ENCODE measurements at regions not wholly inside any gene's neighbourhood (a gene's known extent, or its start where the extent isn't known, plus 50 kb on each side); places are given as distances from the start of the nearest gene placed in this dataset.

DNA sequence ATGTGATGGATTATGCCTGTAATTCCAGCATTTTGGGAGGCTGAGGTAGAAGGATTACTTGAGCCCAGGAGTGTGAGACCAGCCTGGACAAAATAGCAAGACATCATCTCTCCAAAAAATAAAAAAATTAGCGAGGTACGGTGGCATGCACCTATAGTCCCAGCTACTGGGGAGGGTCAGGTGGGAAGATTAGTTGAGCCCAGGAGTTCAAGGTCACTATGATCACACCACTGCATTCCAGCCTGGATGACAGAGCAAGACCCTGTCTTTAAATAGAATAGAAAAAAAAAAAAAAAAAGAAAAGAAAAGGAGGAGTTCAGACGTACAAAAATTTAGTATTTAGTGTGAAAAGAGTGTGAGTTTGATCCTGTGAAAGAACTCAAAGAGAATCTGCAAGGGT lies 154.9 kb downstream of the NR4A2 start:
- Histone ChIP-seq H4K8ac (ENCODE audit: low read depth, low read length) (no peak overlapping the region), H3K14ac (ENCODE audit: low read length) (no peak overlapping the region), H3K9me3 (replicated peaks in 1 of 2; ENCODE audit: control insufficient read depth in 2 of 2, insufficient read depth in 1 of 2, low read depth in 1 of 2, low read length in 2 of 2) (no peaks in the 10 kb centered on the region), H3K27me3 (ENCODE audit: control insufficient read depth in 3 of 3, insufficient read depth in 3 of 3, low read depth in 1 of 3, low read length in 3 of 3) (no peaks in the 10 kb centered on the region), H4K91ac (ENCODE audit: low read depth, low read length, poor library complexity) (no peak overlapping the region), H2AK5ac (ENCODE audit: low read depth, low read length) (no peak overlapping the region), H2BK12ac (ENCODE audit: low read length) (no peak overlapping the region), H3K18ac (ENCODE audit: low read length) (no peak overlapping the region), H2BK120ac (ENCODE audit: low read depth, low read length) (no peak overlapping the region), H2BK5ac (ENCODE audit: low read length) (no peak overlapping the region), H3K79me1 (ENCODE audit: low read depth, low read length) (no peaks in the 10 kb centered on the region), H2BK15ac (ENCODE audit: low read length) (no peak overlapping the region), H3K4ac (ENCODE audit: low read length) (no peak overlapping the region), H3K4me2 (ENCODE audit: insufficient read depth, low read length, poor library complexity, severe bottlenecking) (no peak overlapping the region), H3K36me3 (replicated peaks in 1 of 2; ENCODE audit: control insufficient read depth in 2 of 2, insufficient read depth in 2 of 2, low read length in 2 of 2) (no peaks in the 10 kb centered on the region), H3K27ac (replicated peaks; ENCODE audit: low read length) (no peak overlapping the region), H3K23ac (ENCODE audit: low read depth, low read length, poor library complexity) (no peak overlapping the region), H3K9ac (ENCODE audit: low read depth, low read length, poor library complexity) (no peak overlapping the region), H3K4me3 (ENCODE audit: low read length in 2 of 2) (no peak overlapping the region), H2AFZ (ENCODE audit: low read length) (no peak overlapping the region), H3K4me1 (ENCODE audit: control insufficient read depth in 2 of 2, insufficient read depth in 1 of 2, low read depth in 1 of 2, low read length in 2 of 2) (no peaks in the 10 kb centered on the region)
- no peak for DNase-seq (ENCODE audit: low spot score)
- WGBS, 2 donors (ENCODE audit: extremely low coverage in 2 of 2, insufficient read length in 2 of 2, insufficient replicate concordance in 1 of 2), result no CpG with 5 or more reads among the region's 3 CpGs

- Histone ChIP-seq H3K9ac (ENCODE audit: low read depth, low read length, poor library complexity) (no peak overlapping the region), H2BK5ac (ENCODE audit: low read length) (no peak overlapping the region), H3K36me3 (replicated peaks in 1 of 2; ENCODE audit: control insufficient read depth in 2 of 2, insufficient read depth in 2 of 2, low read length in 2 of 2) (no peaks in the 10 kb centered on the region), H3K23ac (ENCODE audit: low read depth, low read length, poor library complexity) (no peak overlapping the region), H3K27ac (replicated peaks; ENCODE audit: low read length) (no peak overlapping the region), H3K4ac (ENCODE audit: low read length) (no peak overlapping the region), H2BK15ac (ENCODE audit: low read length) (no peak overlapping the region), H4K8ac (ENCODE audit: low read depth, low read length) (no peak overlapping the region), H2AK5ac (ENCODE audit: low read depth, low read length) (no peak overlapping the region), H3K18ac (ENCODE audit: low read length) (no peak overlapping the region), H3K9me3 (replicated peaks in 1 of 2; ENCODE audit: control insufficient read depth in 2 of 2, insufficient read depth in 1 of 2, low read depth in 1 of 2, low read length in 2 of 2) (no peaks in the 10 kb centered on the region), H4K91ac (ENCODE audit: low read depth, low read length, poor library complexity) (no peak overlapping the region), H3K14ac (ENCODE audit: low read length) (no peak overlapping the region), H3K4me2 (ENCODE audit: insufficient read depth, low read length, poor library complexity, severe bottlenecking) (no peak overlapping the region), H2BK120ac (ENCODE audit: low read depth, low read length) (no peak overlapping the region), H3K79me1 (ENCODE audit: low read depth, low read length) (no peaks in the 10 kb centered on the region), H2AFZ (ENCODE audit: low read length) (no peak overlapping the region), H3K4me1 (ENCODE audit: control insufficient read depth in 2 of 2, insufficient read depth in 1 of 2, low read depth in 1 of 2, low read length in 2 of 2) (no peaks in the 10 kb centered on the region), H2BK12ac (ENCODE audit: low read length) (no peak overlapping the region), H3K27me3 (ENCODE audit: control insufficient read depth in 3 of 3, insufficient read depth in 3 of 3, low read depth in 1 of 3, low read length in 3 of 3) (no peaks in the 10 kb centered on the region), H3K4me3 (ENCODE audit: low read length in 2 of 2) (no peak overlapping the region)
- WGBS, 2 donors (ENCODE audit: extremely low coverage in 2 of 2, insufficient read length in 2 of 2, insufficient replicate concordance in 1 of 2), result no CpG with 5 or more reads among the region's 2 CpGs
- no peak for DNase-seq (ENCODE audit: low spot score)
These were observed 156.6 kb downstream of the NR4A2 start for GRCh38 chr2:156175946-156176345.

DNA sequence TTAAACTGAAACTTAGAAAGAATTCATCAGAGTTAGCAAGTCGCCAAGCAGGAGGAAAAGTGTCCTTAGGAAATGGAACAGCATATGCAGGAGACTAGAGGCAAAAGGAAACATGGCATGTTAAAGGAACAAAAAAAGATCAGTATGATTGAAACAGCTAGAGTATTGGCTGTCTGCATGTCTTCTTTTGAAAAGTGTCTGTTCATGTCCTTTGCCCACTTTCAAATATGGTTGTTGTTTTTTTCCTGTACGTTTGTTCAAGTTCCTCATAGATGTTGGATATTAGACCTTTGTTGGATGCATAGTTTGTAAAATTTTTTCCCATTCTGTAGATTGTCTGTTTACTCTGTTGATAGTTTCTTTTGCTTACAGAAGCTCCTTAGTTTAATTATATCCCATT lies 161.6 kb downstream of the NR4A2 start:
- no CpG with 5 or more reads among the region's 2 CpGs for WGBS, 2 donors (ENCODE audit: extremely low coverage in 2 of 2, insufficient read length in 2 of 2, insufficient replicate concordance in 1 of 2)
- no peak overlapping the region for H3K18ac ChIP-seq (ENCODE audit: low read length)
- H2BK15ac ChIP-seq (ENCODE audit: low read length), result no peak overlapping the region
- H3K14ac ChIP-seq (ENCODE audit: low read length), result no peak overlapping the region
- H2BK5ac ChIP-seq (ENCODE audit: low read length), result no peak overlapping the region
- H2AK5ac ChIP-seq (ENCODE audit: low read depth, low read length), result no peak overlapping the region
- DNase-seq (ENCODE audit: low spot score), result no peak
- no peak overlapping the region for H2BK120ac ChIP-seq (ENCODE audit: low read depth, low read length)
- no peak overlapping the region for H3K23ac ChIP-seq (ENCODE audit: low read depth, low read length, poor library complexity)
- H3K36me3 ChIP-seq (replicated peaks in 1 of 2; ENCODE audit: control insufficient read depth in 2 of 2, insufficient read depth in 2 of 2, low read length in 2 of 2), result no peaks in the 10 kb centered on the region
- no peaks in the 10 kb centered on the region for H3K79me1 ChIP-seq (ENCODE audit: low read depth, low read length)
- no peak overlapping the region for H3K27ac ChIP-seq (replicated peaks; ENCODE audit: low read length)
- H4K91ac ChIP-seq (ENCODE audit: low read depth, low read length, poor library complexity), result no peak overlapping the region
- no peak overlapping the region for H2AFZ ChIP-seq (ENCODE audit: low read length)
- no peaks in the 10 kb centered on the region for H3K9me3 ChIP-seq (replicated peaks in 1 of 2; ENCODE audit: control insufficient read depth in 2 of 2, insufficient read depth in 1 of 2, low read depth in 1 of 2, low read length in 2 of 2)
- H4K8ac ChIP-seq (ENCODE audit: low read depth, low read length), result no peak overlapping the region
- H3K9ac ChIP-seq (ENCODE audit: low read depth, low read length, poor library complexity), result no peak overlapping the region
- no peak overlapping the region for H3K4me2 ChIP-seq (ENCODE audit: insufficient read depth, low read length, poor library complexity, severe bottlenecking)
- no peak overlapping the region for H3K4ac ChIP-seq (ENCODE audit: low read length)
- H3K4me1 ChIP-seq (ENCODE audit: control insufficient read depth in 2 of 2, insufficient read depth in 1 of 2, low read depth in 1 of 2, low read length in 2 of 2), result no peaks in the 10 kb centered on the region
- H2BK12ac ChIP-seq (ENCODE audit: low read length), result no peak overlapping the region
- H3K4me3 ChIP-seq (ENCODE audit: low read length in 2 of 2), result no peak overlapping the region
- H3K27me3 ChIP-seq (ENCODE audit: control insufficient read depth in 3 of 3, insufficient read depth in 3 of 3, low read depth in 1 of 3, low read length in 3 of 3), result no peaks in the 10 kb centered on the region

DNA sequence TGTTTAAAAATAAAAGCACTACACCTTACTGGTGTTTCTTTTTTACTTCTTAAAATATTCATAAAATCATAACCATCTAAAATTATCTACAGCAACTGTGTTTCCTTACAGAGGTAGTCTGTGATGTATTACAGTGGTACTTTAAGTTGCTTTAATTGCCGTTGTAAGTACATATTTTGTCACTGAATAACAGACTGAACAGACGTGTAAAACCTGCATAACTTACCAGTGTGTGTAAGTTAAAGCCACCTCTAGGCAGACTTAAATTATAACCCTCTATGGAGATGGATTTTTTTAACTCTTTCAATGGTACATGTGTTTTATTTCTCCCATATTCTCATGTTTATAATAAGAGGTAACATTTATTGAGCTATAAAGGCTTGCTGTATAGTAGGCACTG lies 166.8 kb downstream of the NR4A2 start:
- no peak overlapping the region for H2BK5ac ChIP-seq (ENCODE audit: low read length)
- no peaks in the 10 kb centered on the region for H3K36me3 ChIP-seq (replicated peaks in 1 of 2; ENCODE audit: control insufficient read depth in 2 of 2, insufficient read depth in 2 of 2, low read length in 2 of 2)
- H2AFZ ChIP-seq (ENCODE audit: low read length), result no peak overlapping the region
- H3K4me1 ChIP-seq (ENCODE audit: control insufficient read depth in 2 of 2, insufficient read depth in 1 of 2, low read depth in 1 of 2, low read length in 2 of 2), result no peaks in the 10 kb centered on the region
- no peak overlapping the region for H3K4me2 ChIP-seq (ENCODE audit: insufficient read depth, low read length, poor library complexity, severe bottlenecking)
- H2AK5ac ChIP-seq (ENCODE audit: low read depth, low read length), result no peak overlapping the region
- DNase-seq (ENCODE audit: low spot score), result no peak
- H3K9ac ChIP-seq (ENCODE audit: low read depth, low read length, poor library complexity), result no peak overlapping the region
- no peak overlapping the region for H3K27ac ChIP-seq (replicated peaks; ENCODE audit: low read length)
- no peak overlapping the region for H3K14ac ChIP-seq (ENCODE audit: low read length)
- no peak overlapping the region for H4K8ac ChIP-seq (ENCODE audit: low read depth, low read length)
- no peaks in the 10 kb centered on the region for H3K79me1 ChIP-seq (ENCODE audit: low read depth, low read length)
- no peak overlapping the region for H3K18ac ChIP-seq (ENCODE audit: low read length)
- no peak overlapping the region for H3K4me3 ChIP-seq (ENCODE audit: low read length in 2 of 2)
- no peak overlapping the region for H2BK12ac ChIP-seq (ENCODE audit: low read length)
- no peaks in the 10 kb centered on the region for H3K27me3 ChIP-seq (ENCODE audit: control insufficient read depth in 3 of 3, insufficient read depth in 3 of 3, low read depth in 1 of 3, low read length in 3 of 3)
- H4K91ac ChIP-seq (ENCODE audit: low read depth, low read length, poor library complexity), result no peak overlapping the region
- no peak overlapping the region for H3K4ac ChIP-seq (ENCODE audit: low read length)
- H2BK120ac ChIP-seq (ENCODE audit: low read depth, low read length), result no peak overlapping the region
- H2BK15ac ChIP-seq (ENCODE audit: low read length), result no peak overlapping the region
- no CpG with 5 or more reads among the region's 2 CpGs for WGBS, 2 donors (ENCODE audit: extremely low coverage in 2 of 2, insufficient read length in 2 of 2, insufficient replicate concordance in 1 of 2)
- H3K23ac ChIP-seq (ENCODE audit: low read depth, low read length, poor library complexity), result no peak overlapping the region
- no peaks in the 10 kb centered on the region for H3K9me3 ChIP-seq (replicated peaks in 1 of 2; ENCODE audit: control insufficient read depth in 2 of 2, insufficient read depth in 1 of 2, low read depth in 1 of 2, low read length in 2 of 2)

Data from neuronal stem cell (in vitro differentiated cells).